Epithelial cell of prostate (primary cell): ENCODE measurements at regions not wholly inside any gene's neighbourhood (a gene's known extent, or its start where the extent isn't known, plus 50 kb on each side); places are given as distances from the start of the nearest gene placed in this dataset.
"Not testable (repeated sequence)": the region's sequence is repeated elsewhere in the genome, so short reads cannot be mapped to it uniquely, and the experiment has no call there.

Experiments used
- DNase-seq: peaks from one replicate; pipeline ENCODE4 v3.0.0-alpha.2; 2011; ENCODE audit warnings: low read depth, low spot score
- H3K27ac ChIP-seq: fragments of 450-650 bp; 2 replicates; pipeline ENCODE4 v1.5.1; 2017; ENCODE audit warnings: mild to moderate bottlenecking

DNA sequence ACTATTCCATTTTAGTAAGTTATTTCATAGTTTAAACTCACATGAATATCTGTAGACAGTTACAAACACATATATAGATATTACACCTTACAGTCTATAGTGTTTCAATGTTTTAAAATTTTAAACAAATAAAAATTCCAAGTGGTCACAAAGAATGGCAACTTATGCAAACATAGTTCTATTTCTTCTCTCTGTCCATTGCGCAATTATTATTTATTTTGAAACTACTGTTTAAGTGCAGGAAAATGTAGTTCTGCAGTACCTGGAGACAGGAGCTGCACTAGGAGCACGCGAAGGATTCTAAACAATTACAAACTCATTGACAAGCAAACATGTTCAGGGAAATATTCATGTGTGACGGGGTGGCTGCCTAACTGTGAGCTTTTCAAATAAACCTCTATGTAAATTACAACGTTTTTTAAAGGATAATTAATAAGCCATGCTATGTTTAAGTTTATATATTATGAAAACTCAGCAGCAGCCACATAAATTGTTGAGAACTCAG is 312.0 kb upstream of the DUSP10 start:
- H3K27ac ChIP-seq = no peak overlapping the region
- no peak for DNase-seq

DNA sequence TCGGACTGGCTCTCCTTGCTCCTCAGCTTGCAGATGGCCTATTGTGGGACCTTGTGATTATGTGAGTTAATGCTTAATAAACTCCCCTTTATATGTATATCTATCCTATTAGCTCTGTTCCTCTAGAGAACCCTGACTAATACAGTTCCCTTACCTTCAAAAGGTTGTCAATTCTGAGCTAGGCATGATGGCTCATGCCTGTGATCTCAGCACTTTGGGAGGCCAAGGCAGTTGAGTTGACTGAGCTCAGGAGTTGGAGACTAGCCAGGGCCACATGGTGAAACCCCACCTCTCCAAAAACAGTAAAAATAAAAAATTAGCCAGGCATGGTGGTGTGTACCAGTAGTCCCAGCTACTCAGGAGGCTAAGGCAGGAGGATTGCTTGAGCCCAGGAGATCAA is 309.4 kb upstream of the DUSP10 start:
- peak; percentile 27 for DNase-seq

DNA sequence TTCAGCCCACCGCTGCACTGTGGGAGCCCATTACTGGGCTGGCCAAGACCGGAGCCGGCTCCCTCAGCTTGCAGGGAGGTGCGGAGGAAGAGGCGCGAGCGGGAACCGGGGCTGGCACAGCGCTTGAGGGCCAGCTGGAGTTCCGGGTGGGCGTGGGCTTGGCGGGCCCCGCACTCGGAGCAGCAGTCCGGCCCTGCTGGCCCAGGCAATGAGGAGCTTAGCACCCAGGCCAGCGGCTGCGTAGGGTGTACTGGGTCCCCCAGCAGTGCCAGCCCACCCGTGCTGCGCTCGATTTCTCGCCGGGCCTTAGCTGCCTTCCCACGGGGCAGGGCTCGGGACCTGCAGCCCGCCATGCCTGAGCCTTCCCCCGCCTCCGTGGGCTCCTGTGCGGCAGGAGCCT is 307.8 kb upstream of the DUSP10 start:
- H3K27ac ChIP-seq, DNase-seq: not testable (repeated sequence)

More for the DNA sequence above, 309.4 kb upstream of the DUSP10 start:
- not testable (repeated sequence) for H3K27ac ChIP-seq

DNA sequence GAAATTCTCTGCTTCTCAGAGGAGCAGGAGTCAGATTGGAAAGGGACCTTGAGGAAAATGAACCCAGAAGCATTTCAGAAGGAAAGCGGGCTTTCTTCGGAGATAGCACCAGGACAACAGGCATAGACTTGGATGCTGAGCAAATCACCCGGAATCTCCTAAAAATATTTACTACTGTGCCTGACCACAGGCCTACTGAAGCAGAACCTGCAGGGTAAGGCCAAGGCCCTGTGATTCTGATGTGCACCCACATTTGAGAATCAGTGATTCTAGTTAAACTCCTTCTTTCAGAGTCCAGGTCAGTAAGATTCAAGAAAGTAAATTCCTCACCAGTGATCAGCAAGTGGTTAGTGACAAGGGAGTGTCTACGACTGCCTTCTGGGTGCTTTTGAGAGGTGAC is 307.3 kb upstream of the DUSP10 start:
- no peak for DNase-seq
- H3K27ac ChIP-seq = no peak overlapping the region

DNA sequence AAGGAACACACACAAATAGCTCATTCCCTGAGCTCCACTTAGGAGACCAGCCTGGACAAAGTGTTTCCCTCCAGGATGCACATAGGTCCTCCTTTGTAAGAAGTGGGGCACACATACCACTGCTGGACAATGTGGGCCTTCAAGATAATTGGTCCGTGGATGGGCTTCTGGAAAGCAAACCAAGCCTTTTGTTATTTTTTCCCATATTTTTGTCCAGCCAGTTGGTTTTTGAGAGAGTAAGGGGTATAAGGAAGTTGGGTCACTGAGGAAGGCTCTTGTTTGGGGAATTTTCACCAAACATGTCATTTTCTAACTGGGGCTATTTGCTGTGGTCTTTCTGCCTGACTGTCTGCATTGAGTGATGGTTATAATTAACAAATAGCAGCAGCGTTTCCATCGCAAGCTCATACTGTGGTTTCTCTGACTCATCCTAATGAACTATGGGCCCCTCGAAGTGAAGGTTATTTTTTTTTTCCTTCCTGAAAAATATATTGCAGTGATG is 306.3 kb upstream of the DUSP10 start:
- DNase-seq = no peak
- H3K27ac ChIP-seq = no peak overlapping the region

DNA sequence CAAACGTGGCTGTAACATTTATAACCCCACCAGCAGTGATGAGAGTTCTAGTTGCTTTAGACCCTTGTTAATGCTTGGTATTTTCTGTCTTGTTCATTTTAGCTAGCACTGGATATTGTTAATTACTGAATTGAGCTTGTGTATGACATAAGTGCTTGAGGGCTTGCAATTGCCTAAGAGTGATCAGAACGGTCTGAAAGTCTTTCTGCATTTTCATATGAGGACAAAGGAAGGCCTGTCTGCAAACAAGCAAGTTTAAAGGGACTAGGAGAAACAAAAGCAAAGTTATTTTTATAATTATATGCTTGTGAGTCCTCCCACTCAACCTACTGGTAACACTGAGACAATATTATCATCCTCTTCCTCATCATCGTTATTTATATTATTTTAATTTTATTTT is 305.5 kb upstream of the DUSP10 start:
- DNase-seq = no peak
- no peak overlapping the region for H3K27ac ChIP-seq

DNA sequence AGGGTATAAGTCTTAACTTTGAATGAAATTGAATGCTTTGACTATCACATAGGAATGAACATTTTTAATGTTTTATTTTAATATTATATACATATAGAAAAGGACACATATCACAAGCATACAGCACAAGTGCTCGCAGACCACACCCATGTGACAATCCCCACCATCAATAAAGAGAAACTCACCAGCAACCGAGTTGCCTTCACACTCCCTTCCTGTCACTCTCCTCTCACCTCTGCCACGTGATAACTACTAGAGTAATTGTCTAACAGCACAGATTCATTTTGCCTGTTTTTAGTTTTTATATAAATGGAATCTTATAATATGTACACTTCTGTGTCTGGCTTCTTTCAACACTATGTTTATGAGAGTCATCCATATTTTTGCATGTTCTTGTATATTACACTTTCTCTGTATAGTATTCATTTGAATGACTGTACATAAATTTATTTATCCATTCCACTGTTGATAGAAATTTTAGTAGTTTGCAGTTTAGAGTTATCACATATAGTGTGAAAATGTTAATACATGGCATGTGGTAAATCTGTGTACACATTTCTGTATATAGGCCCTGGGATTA is 304.9 kb upstream of the DUSP10 start:
- no peak overlapping the region for H3K27ac ChIP-seq
- no peak for DNase-seq

DNA sequence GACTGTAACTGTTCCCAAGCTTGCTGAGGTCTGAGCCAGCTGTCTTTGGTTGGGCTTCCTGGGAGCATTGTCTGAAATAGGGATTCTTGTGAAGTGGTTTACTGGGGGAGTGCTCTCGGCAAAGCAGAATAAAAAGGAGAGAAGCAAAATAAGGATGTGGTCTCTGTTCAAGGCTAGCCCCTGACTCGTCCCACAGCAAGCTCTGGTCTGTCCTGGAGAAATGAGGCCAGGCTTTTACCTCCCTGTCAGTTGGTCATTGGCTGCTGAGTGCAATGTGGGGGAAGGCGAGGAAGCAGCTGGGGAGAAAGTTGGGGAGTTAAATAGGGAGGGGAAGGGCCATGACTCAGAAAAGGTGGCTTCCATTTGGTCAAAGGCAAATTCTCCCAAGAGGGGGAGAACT is 303.9 kb upstream of the DUSP10 start:
- no peak overlapping the region for H3K27ac ChIP-seq
- DNase-seq = no peak

DNA sequence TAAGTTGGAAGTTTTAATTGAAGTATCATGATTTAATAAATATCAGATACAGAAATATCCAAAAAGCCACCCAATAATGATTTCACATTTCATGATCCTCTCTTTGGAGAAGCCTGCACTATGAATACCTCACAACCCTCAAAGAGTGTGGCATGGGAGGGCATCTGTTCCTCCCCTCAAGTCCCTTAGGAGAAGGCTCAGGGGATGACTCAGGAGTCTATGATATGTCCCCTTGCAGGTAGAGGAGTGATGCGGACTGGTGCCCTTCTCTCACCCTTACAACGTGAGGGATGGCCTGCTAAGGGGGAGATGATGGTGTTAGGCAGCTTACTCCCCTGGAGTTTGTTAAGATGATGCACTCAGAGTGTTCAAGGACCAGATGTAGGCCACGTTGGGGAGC is 303.3 kb upstream of the DUSP10 start:
- no peak overlapping the region for H3K27ac ChIP-seq
- DNase-seq = no peak

DNA sequence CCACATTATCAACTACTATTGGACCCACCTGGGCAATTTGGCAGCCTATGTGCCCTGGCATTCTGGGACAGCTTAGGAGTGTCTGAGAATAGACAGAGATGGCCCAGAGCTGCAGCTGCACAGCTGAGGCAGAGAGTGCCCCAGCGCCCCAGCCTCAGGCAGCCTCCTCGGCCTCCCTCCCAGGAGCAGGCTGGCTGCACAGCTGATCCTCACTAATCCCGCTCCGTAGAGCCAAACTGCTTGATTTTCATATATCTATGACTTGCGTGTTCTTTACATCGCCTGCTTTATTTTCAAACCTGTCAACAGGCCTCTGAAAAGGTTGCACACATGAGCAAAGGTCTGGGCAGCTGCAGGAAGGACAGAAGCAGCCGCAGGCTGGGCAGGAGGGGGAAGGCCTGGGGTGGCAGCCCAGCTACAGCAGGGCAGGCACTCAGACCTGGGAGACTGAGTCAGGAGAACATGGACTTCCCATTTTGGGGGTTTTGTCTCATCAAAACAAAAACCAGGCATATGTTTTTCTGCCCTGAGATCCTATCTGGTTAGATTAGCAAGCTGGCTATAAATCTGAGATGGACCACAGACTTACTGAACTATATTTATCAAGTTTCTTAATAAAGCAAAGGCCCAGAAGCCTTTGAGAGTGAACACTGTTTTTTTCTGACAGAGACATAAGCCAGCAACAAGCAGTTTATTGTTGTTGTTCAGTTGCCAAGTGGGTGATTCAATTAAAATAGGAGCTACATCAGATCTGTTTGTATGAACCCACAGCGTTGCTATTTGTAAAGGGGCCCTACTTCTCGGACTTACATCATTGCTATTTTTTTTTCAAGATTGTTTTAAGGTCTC is 301.8 kb upstream of the DUSP10 start:
- no peak overlapping the region for H3K27ac ChIP-seq
- DNase-seq = peak; percentile 41

DNA sequence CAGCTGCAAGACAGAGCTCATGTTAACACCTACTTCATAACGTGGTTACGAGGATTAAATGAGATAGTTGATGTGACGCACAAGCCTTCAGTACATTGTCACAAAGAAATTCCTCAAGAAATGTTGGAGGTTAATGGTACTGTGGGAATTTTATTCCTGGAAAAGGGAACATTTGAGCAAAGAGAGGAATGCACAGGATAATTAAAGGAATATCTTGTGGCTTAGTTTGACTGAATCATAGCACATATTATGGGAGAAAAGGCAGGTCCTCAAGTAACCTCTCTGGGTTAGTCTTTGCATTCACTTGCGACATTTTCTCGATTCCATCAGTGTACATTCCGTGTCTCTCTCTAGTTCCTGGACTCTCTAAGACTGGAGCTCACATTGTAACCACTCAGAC is 300.2 kb upstream of the DUSP10 start:
- no peak overlapping the region for H3K27ac ChIP-seq
- no peak for DNase-seq

DNA sequence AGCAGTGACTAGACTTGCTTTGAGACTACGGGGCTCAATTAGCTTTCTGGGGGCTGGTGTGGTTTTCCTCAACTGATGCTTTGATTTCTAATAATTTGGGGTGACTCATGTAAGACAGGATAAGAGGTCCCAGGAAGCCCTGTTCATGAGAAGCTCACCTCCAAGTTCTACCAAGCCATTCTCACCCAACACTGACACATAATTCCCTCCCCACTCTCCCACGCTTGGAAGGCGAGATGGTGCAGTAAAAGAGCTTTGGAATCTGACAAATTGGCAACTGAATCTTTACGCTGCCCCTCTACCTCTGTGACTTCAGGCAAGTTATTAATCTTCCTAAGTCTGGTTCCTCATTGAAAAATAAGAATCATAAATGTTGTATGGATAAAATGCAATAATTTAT is 299.1 kb upstream of the DUSP10 start:
- no peak overlapping the region for H3K27ac ChIP-seq

DNA sequence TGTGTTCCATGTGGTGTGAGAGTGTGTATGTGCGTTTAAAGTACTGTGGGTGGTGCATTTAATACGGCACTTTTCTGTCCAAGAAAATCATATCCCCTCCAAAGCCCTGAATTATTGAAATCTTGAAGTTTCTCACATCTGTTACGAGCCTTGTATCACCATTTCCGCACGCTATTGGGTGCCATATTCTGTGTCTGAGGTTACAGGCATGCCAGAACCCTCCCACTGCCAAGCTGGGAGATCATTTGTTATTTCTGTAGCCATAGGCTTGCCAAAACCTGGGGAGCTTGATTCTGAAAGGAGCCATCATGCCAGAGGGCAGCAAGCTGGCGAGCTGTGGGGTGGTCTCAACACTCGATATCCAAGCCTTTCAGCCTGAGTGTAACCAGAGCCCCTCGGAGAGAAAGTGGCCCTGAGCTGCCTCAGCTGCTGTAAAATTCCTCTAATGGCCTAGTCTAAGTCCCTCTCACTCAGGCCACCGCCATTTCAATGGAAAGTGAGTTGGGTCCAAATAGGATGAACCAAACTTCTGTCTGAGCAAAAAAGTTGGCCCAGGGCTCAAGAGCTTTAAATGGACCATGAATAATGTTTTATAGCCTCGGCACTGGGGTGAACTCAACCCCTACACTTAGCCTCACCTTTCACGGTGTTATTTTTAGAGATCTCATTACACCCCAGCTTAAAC is 298.4 kb upstream of the DUSP10 start:
- no peak overlapping the region for H3K27ac ChIP-seq
- no peak for DNase-seq

More for the DNA sequence above, 299.1 kb upstream of the DUSP10 start:
- no peak for DNase-seq

DNA sequence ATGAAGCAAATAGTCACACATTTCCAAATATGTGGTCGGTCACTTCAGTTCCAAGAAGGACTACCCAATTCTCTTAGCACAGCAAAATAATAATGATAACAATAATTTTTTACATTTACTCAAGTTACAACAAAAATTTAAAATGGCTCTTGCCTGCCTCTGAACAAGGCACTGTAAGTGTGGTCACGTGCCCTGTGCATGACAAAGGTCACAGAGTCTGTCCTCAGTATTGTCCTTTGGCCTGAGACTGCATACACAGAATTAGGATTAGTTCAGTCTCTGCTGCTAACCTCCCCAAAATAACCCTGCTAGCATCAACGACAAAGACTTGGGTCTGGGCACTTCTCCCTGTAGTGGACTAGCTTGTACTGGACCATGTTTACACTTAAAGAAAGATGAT is 297.1 kb upstream of the DUSP10 start:
- DNase-seq = no peak
- H3K27ac ChIP-seq = no peak overlapping the region

DNA sequence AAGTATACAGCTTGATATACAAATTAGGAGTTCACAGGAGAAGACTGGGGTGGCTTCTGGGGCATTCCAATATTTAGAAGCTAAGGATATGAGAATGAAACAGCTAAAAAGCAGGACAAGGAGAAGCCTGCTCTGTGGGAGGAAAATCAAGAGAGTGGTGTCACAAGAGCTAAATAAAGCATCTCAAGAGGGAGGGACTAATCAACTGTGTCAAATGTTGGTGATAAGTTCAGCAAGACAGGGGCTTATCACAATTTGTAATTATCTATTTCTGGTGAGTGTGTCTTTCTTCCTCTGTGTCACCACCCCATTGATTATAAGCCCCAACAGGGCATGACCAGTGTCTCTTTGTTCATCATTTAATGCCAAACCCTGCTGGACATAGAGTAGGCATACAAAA is 295.8 kb upstream of the DUSP10 start:
- DNase-seq = no peak
- H3K27ac ChIP-seq = no peak overlapping the region

DNA sequence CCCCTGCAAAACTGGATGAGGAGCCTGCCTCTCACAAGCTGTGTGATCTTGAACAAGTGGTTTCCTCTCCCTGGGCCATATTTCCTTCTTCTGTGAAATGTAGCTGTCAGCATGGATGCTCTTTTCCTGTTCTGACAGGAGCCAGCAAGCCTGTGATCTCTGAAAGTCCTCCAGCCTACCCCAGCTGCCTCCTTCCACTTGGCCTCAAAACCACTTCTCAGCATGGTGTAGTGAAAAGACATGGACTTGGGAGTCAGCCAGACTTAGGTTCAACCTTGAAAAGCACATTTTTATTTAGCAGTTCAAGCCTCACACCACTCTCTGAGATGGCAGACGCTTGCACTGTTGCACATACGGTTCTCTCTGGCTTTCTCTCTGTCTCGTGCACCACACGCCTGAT is 292.9 kb upstream of the DUSP10 start:
- no peak for DNase-seq

DNA sequence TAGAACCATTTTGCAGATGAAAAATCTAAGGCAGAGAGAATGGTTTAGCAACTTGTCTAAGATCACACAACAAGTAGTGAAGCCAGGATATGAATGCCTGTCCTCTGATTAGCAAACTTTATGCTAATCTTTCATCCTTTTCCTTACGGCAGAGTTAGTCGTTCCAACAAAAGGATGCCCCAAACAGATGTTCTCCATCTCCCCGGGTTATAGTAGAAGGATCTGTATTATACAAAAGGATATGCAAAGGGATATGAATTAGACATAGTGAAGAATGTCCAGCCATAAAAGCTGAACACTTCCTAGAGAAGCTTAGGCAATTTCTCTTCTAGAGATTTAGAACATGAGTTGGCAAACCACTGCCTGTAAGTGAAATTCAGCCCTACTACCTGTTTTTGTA is 291.6 kb upstream of the DUSP10 start:
- DNase-seq = no peak
- H3K27ac ChIP-seq = no peak overlapping the region

More for the DNA sequence above, 292.9 kb upstream of the DUSP10 start:
- H3K27ac ChIP-seq = no peak overlapping the region

DNA sequence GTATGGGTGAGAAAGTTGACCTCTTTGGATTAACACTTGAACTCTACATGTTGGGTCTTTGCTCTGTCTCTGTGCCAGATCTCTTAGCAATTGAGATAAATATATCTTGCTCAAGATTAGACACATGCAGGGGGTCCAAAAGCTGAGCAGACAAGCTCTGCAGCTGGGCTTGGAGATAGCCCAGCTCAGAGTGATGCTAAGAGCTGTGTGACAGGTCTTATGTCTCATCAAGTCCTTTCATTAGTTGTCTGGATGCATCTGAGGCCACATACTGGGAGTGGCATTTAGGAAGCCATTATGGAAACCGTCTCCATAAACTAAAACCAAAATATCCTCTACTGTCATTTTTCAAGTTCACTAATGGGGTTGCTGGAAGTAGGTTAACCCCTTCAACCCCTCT is 289.4 kb upstream of the DUSP10 start:
- no peak overlapping the region for H3K27ac ChIP-seq
- no peak for DNase-seq

DNA sequence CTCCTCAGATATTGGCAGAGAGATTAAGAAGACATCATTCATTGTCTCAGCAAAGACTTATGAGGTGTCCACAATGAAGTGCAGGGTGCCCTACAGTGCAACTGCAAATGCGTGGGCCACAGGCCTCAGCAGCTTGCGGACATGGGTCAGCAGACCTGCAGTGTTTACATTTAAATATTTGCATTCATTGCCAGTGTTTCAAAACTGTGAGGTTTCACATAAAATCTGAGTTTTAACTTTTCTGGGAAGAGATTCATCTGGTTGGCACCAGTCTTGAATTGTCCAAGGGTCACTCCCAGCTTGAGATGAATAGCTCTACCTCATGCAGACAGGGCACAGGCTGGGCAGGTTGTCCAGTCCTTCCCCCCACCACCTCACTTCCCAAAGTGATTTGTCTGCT is 286.8 kb upstream of the DUSP10 start:
- no peak overlapping the region for H3K27ac ChIP-seq

DNA sequence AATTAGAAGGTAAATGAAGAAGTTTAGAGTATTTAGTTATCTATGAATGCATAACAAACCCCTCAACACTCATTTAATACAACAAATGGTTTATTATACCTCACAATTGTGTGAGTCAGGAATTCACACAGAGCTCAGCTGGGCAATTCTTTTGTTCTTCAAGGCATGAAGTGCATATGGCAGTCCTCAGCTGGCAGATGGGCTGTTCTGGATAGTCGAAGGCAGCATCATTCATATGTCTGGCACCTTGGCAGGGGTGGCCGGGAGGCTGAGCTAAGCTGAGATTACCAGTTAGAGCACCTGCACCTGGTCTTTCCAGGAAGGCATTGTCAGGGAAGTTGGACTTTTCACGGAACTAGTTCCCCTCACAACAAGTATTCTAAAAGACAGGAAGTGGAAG is 286.2 kb upstream of the DUSP10 start:
- H3K27ac ChIP-seq = no peak overlapping the region
- no peak for DNase-seq

More for the DNA sequence above, 286.8 kb upstream of the DUSP10 start:
- DNase-seq = no peak

DNA sequence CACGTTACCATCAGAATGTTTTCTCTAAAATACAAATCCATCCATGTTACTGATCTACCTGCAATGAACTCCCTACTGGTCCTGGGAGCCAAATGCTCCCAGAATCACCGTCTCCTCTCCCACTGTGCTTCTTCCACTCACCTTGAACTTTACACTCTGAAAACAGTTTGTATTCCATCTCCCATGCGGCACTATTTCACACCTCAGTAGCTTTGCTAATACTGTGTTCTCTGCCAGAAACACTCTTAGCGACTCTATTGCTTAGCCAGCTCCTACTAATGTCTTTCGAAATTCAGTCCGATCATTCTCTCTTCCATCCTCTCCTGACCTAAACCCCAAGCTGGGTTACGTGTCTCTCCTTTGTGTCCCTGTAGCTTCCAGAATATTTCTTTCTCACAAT is 284.4 kb upstream of the DUSP10 start:
- no peak for DNase-seq
- H3K27ac ChIP-seq = no peak overlapping the region
